Breast epithelium (tissue), 4 donors: ENCODE measurements at regions not wholly inside any gene's neighbourhood (a gene's known extent, or its start where the extent isn't known, plus 50 kb on each side); places are given as distances from the start of the nearest gene placed in this dataset.

Experiments used
- DNase-seq, 2 donors: peaks; one replicate each; pipeline ENCODE4 v3.0.0-alpha.2; 2019; ENCODE audit warnings: low spot score in 2 of 2
- H3K27ac ChIP-seq, 2 donors: fragments of 200-600 bp; sonication (generic) in 1 of 2; one replicate each; pipeline ENCODE4 v1.5.1; 2016 to 2019; ENCODE audit warnings: mild to moderate bottlenecking in 1 of 2
- H3K27me3 ChIP-seq, 2 donors: fragments of 200-600 bp; sonication (generic) in 1 of 2; one replicate each; pipeline versions ENCODE4 v1.5.1 to v1.6.0; 2017 to 2019; ENCODE audit warnings: control low read depth in 1 of 2, mild to moderate bottlenecking in 1 of 2
- H3K36me3 ChIP-seq: fragments of 200-600 bp; one replicate; pipeline ENCODE4 v1.5.1; 2019
- H3K4me1 ChIP-seq, 2 donors: fragments of 200-600 bp; sonication (generic); one replicate each; pipeline ENCODE4 v1.5.1; 2016 to 2019; ENCODE audit warnings: control low read depth in 1 of 2
- H3K4me3 ChIP-seq, 3 donors: fragments of 200-600 bp; sonication (generic); 1 replicate in 2 of 3; 2 replicates in 1 of 3; pipeline ENCODE4 v1.5.1; 2016 to 2019; ENCODE audit warnings: mild to moderate bottlenecking in 3 of 3, moderate library complexity in 2 of 3
- H3K9me3 ChIP-seq, 2 donors: fragments of 200-600 bp; sonication (generic) in 1 of 2; one replicate each; pipeline ENCODE4 v1.5.1; 2016 to 2019; ENCODE audit warnings: control low read depth in 1 of 2
- POLR2A ChIP-seq: fragments of 450-650 bp; IDR thresholded peaks from one replicate; pipeline ENCODE4 v1.6.1; 2016; ENCODE audit warnings: antibody characterized with exemption, mild to moderate bottlenecking, moderate library complexity
- POLR2AphosphoS5 ChIP-seq, 3 donors: sonication (generic); formaldehyde crosslinking; IDR thresholded peaks; one replicate each; pipeline ENCODE4 v1.6.1; 2017; ENCODE audit warnings: antibody characterized with exemption in 3 of 3
- intact Hi-C: fragments of 100-400 bp; cut with DNase I; formaldehyde crosslinking; loops from one replicate; pipeline ENCODE4 v1.15.1; 2023; ENCODE audit warnings: low total_unique reads
- TF ChIP-seq, protein P1 (sequence below), 3 donors: fragments of 450-650 bp; IDR thresholded peaks; one replicate each; pipeline ENCODE4 v1.5.1; 2016 to 2017; ENCODE audit warnings: antibody characterized with exemption in 3 of 3, mild to moderate bottlenecking in 3 of 3, moderate library complexity in 3 of 3

DNA sequence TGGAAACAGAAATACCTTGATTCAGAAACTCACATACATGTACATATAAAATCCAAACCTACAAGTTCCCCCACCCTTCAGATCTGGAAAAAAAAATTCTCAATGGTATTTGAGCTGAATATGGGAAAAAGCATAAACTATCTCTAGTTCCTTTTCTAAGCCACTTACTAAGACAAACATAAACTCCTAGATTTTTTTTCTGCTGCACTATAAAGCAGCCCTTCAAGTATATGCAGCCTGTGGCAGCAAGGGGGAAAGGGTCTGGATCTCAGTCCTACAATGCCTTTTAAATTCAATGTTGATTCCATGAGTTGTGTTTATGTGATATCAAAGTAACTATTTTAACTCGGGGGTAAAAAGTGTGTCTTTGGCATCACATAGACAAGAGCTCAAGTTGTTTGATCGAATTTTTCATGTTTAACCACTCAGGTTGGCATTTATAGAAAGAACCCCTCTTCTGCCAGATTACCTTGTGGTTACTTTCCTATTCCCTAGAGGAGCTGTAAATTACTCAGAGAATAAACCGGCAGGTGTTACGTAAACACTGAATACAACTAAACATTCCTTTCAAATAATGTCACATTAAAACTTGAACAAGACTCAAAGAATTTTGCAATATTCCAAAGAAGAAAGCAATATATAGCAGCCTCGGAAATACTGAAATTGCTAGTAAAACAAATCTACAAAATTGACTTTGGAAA lies 91.8 kb upstream of the FER start:
- no peaks in the 10 kb centered on the region for H3K9me3 ChIP-seq
- intact Hi-C loops: no loop called here
- no peaks in the 10 kb centered on the region for H3K36me3 ChIP-seq
- H3K27me3 ChIP-seq: no peaks in the 10 kb centered on the region
- H3K4me1 ChIP-seq: no peaks in the 10 kb centered on the region
- TF ChIP-seq, protein P1, sequence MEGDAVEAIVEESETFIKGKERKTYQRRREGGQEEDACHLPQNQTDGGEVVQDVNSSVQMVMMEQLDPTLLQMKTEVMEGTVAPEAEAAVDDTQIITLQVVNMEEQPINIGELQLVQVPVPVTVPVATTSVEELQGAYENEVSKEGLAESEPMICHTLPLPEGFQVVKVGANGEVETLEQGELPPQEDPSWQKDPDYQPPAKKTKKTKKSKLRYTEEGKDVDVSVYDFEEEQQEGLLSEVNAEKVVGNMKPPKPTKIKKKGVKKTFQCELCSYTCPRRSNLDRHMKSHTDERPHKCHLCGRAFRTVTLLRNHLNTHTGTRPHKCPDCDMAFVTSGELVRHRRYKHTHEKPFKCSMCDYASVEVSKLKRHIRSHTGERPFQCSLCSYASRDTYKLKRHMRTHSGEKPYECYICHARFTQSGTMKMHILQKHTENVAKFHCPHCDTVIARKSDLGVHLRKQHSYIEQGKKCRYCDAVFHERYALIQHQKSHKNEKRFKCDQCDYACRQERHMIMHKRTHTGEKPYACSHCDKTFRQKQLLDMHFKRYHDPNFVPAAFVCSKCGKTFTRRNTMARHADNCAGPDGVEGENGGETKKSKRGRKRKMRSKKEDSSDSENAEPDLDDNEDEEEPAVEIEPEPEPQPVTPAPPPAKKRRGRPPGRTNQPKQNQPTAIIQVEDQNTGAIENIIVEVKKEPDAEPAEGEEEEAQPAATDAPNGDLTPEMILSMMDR (IDR thresholded peaks at IDR 0.05): no peak
- TF ChIP-seq POLR2AphosphoS5 (IDR thresholded peaks at IDR 0.05): no peak
- no peak for DNase-seq
- no peak overlapping the region for H3K27ac ChIP-seq
- H3K4me3 ChIP-seq: no peak overlapping the region

DNA sequence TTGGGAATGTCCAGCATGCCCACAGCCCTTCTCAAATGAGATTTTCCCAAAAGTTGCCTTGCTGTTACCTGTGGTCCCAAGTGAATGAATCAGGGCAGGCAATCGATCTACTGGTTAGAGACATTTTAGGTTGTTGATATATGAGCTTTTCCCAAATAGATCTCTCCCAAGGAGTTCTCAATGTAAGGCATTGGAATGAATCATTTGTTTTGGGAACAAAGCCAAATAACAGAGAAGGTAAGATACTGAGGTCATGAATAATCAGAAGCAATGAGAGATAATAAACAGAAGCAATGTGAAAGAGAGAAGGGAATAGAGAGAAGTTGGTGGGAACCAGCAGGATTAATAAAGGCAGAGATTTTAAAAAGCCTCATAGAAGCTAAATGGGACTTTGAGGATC lies 93.6 kb upstream of the FER start:
- no peak for DNase-seq
- H3K27me3 ChIP-seq: no peaks in the 10 kb centered on the region
- no peak overlapping the region for H3K4me3 ChIP-seq
- no peak overlapping the region for H3K27ac ChIP-seq
- intact Hi-C loops: no loop called here
- no peaks in the 10 kb centered on the region for H3K36me3 ChIP-seq
- no peaks in the 10 kb centered on the region for H3K4me1 ChIP-seq
- TF ChIP-seq, protein P1 (IDR thresholded peaks at IDR 0.05): no peak
- no peak for TF ChIP-seq POLR2A
- TF ChIP-seq POLR2AphosphoS5 (IDR thresholded peaks at IDR 0.05): no peak
- no peaks in the 10 kb centered on the region for H3K9me3 ChIP-seq

DNA sequence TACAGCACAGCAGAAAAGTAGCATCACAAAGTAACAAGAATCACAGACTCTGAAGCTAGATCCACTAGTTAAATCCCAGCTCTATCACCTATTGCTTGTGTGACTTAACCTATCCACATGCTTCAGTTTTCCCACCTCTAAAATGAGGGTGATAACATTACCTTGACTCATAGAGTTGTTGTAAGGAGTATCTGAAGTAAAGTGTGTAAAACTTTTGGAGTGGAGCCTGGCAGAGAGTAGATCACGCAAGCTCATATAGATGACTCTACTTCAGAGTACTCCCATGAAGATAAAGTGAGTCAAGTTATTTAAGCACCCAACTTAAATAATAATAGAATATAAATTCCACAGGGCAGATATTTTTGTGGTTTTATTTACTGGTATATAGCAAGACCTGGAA lies 94.5 kb upstream of the FER start:
- H3K27ac ChIP-seq: no peak overlapping the region
- no peaks in the 10 kb centered on the region for H3K4me1 ChIP-seq
- intact Hi-C loops: no loop called here
- H3K4me3 ChIP-seq: no peak overlapping the region
- no peaks in the 10 kb centered on the region for H3K9me3 ChIP-seq
- H3K36me3 ChIP-seq: no peaks in the 10 kb centered on the region
- TF ChIP-seq POLR2AphosphoS5 (IDR thresholded peaks at IDR 0.05): no peak
- TF ChIP-seq POLR2A: no peak
- TF ChIP-seq, protein P1 (IDR thresholded peaks at IDR 0.05): no peak
- DNase-seq: no peak
- H3K27me3 ChIP-seq: no peaks in the 10 kb centered on the region

DNA sequence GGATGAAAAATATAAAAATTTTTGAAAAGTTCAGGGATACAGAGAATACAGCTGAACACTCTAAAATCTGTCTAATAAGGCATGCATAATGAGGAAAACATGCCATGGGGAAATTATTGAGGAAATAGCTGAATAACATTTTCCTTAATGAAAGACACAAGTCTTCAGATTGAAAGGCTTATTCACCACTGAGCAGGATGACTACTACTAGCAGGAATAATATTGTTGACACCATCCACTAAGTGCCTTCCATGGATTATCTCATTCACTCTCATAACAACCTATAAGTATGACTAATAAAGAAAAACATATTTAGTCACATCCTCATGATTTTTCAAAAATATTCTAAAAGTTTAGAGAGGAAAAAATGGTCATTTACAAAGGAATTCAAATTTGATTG lies 96.7 kb upstream of the FER start:
- Histone ChIP-seq H3K27me3 (no peaks in the 10 kb centered on the region), H3K4me3 (no peak overlapping the region), H3K36me3 (no peaks in the 10 kb centered on the region), H3K4me1 (no peaks in the 10 kb centered on the region), H3K9me3 (peaks cover 12 to 13% of the 10 kb centered on the region in 2 donors), H3K27ac (no peak overlapping the region)
- no peak for DNase-seq
- no peak for TF ChIP-seq POLR2AphosphoS5 (IDR thresholded peaks at IDR 0.05)
- TF ChIP-seq, protein P1 (IDR thresholded peaks at IDR 0.05): no peak
- no peak for TF ChIP-seq POLR2A
- intact Hi-C loops: no loop called here

DNA sequence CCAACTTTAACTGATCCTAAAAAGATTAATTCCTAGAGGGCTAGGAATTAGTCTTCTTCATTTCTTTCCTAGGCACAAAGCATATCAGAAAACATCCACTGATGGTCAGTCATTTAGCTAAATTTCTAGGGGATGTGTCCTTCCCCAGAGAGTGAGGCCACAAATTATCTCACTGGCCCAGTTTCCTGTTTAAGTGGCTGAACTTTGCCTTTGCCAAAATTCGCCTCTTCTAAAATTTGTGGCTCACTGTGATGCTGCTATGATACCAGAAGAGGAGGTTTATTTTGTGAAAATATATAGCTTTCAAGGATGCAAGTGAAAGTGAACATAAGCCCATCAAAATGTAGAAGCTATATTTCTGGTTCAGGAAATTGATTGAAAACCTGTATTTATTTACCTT lies 98.1 kb upstream of the FER start:
- intact Hi-C loops: no loop called here
- no peak for TF ChIP-seq POLR2AphosphoS5 (IDR thresholded peaks at IDR 0.05)

DNA sequence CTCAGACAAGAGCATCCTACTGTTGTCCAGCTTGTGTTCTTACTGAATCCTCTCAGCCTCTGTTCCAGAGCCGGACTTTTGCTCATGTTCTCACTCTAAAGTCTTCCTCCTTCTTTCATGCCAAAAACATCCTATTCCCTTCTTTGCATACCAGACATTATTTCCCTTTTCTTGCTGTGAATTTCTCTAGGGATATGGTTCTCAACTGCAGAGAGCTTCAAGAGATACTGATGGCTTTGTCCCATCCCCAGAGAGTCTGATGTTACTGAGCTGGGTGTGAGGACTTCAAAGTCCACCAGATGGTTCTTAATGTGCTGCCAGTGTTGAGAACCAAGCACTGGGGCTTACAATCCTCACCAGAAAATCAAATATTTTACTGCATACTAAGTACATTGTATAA lies 98.6 kb upstream of the FER start:
- DNase-seq: no peak
- Histone ChIP-seq H3K27me3 (no peaks in the 10 kb centered on the region), H3K9me3 (peaks cover 12 to 13% of the 10 kb centered on the region in 2 donors), H3K4me3 (no peak overlapping the region), H3K4me1 (no peaks in the 10 kb centered on the region), H3K27ac (no peak overlapping the region), H3K36me3 (no peaks in the 10 kb centered on the region)
- intact Hi-C loops: no loop called here
- TF ChIP-seq, protein P1 (IDR thresholded peaks at IDR 0.05): no peak
- TF ChIP-seq POLR2A (no peak), POLR2AphosphoS5 (IDR thresholded peaks at IDR 0.05) (no peak)

More for the DNA sequence above, 98.1 kb upstream of the FER start:
- Histone ChIP-seq H3K27ac (no peak overlapping the region), H3K27me3 (no peaks in the 10 kb centered on the region), H3K4me3 (no peak overlapping the region), H3K36me3 (no peaks in the 10 kb centered on the region), H3K4me1 (no peaks in the 10 kb centered on the region), H3K9me3 (peaks cover 12 to 13% of the 10 kb centered on the region in 2 donors)
- DNase-seq: no peak
